Thymus (tissue), 11 donors: ENCODE measurements at regions not wholly inside any gene's neighbourhood (a gene's known extent, or its start where the extent isn't known, plus 50 kb on each side); places are given as distances from the start of the nearest gene placed in this dataset.
"Not testable (repeated sequence)": the region's sequence is repeated elsewhere in the genome, so short reads cannot be mapped to it uniquely, and the experiment has no call there.

Experiments used
- DNase-seq, 9 donors: peaks; one replicate each; pipeline ENCODE4 v3.0.0-alpha.2; 2013; ENCODE audit warnings: low spot score in 9 of 9, low read depth in 6 of 9, missing footprints in 1 of 9
- H3K27ac ChIP-seq, 2 donors: one replicate each; pipeline ENCODE4 v1.5.1; 2013; ENCODE audit warnings: control low read depth in 1 of 2, low read depth in 1 of 2, low read length in 1 of 2, mild to moderate bottlenecking in 1 of 2, moderate library complexity in 1 of 2
- H3K27me3 ChIP-seq, 2 donors: one replicate each; pipeline ENCODE4 v1.5.1; 2013; ENCODE audit warnings: low read length in 1 of 2; ENCODE audit not compliant: control insufficient read depth in 2 of 2, insufficient read depth in 1 of 2
- H3K36me3 ChIP-seq, 2 donors: one replicate each; pipeline ENCODE4 v1.5.1; 2013; ENCODE audit warnings: low read length in 1 of 2, mild to moderate bottlenecking in 1 of 2, moderate library complexity in 1 of 2; ENCODE audit not compliant: control insufficient read depth in 2 of 2, insufficient read depth in 2 of 2
- H3K4me1 ChIP-seq, 2 donors: one replicate each; pipeline ENCODE4 v1.5.1; 2013; ENCODE audit warnings: low read length in 2 of 2; ENCODE audit not compliant: control insufficient read depth in 2 of 2, insufficient read depth in 2 of 2
- H3K4me3 ChIP-seq, 2 donors: one replicate each; pipeline ENCODE4 v1.5.1; 2013; ENCODE audit warnings: low read length in 2 of 2, control low read depth in 1 of 2, mild to moderate bottlenecking in 1 of 2
- H3K9me3 ChIP-seq, 2 donors: one replicate each; pipeline ENCODE4 v1.5.1; 2013; ENCODE audit warnings: low read length in 1 of 2, mild to moderate bottlenecking in 1 of 2; ENCODE audit not compliant: control insufficient read depth in 2 of 2, insufficient read depth in 1 of 2
- WGBS: extraction: QIAGEN DNeasy Blood & Tissue Kit; methylation state at CpG from one replicate; pipeline ENCODE4 v1.1.7; 2013; 5-methylcytosine and 5-hydroxymethylcytosine counted together
- donor health status: healthy.

DNA sequence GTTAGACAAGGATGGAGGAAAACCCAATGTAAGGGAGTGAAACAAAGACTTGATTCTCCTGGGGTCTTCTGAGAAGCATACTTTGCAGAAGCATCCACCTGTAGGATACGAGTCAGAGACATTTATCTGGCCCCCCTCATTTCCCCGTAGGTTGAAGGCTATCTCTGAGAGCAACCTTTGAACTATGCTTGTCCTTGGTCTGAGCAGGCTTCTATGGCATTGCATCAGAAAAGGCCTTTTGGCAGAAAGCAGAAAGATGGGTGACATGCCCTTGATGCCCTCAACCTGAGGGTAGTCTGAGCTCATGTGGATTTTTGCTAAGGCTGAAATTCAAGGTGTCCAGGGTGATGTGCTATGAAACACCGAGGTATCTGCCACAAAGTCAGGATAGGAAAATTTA lies 131.6 kb upstream of the SGO1 start:
- WGBS = 78% methylated on average over 3 of the region's 3 CpGs
- H3K27me3 ChIP-seq = no peaks in the 10 kb centered on the region
- no peaks in the 10 kb centered on the region for H3K4me1 ChIP-seq
- H3K36me3 ChIP-seq = no peaks in the 10 kb centered on the region
- no peaks in the 10 kb centered on the region for H3K9me3 ChIP-seq
- no peak for DNase-seq
- H3K27ac ChIP-seq = no peak overlapping the region
- no peak overlapping the region for H3K4me3 ChIP-seq

DNA sequence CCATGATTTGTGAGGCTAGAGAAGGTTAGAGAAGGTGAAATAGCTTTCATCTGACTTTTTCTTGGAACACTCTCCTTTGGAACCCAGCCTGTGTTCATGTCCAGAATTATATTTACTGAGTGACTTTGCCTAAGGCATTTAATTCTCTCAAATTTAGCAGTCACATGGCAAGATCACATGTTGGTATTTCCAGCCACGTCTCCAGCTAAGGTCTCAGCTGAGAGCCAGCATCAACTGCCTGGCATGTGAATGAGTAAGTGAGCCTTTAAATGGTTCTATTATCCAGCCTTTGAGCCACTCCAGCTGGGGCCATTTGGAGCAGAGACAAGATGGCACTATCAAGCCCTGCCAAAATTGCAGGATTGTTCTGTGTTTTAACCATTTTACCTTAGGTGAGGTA lies 130.2 kb upstream of the SGO1 start:
- no peak for DNase-seq
- Histone ChIP-seq H3K4me3 (no peak overlapping the region), H3K9me3 (no peaks in the 10 kb centered on the region), H3K4me1 (no peaks in the 10 kb centered on the region), H3K27me3 (no peaks in the 10 kb centered on the region), H3K36me3 (no peaks in the 10 kb centered on the region), H3K27ac (no peak overlapping the region)
- WGBS = 0% methylated on average over 1 of the region's 1 CpG

DNA sequence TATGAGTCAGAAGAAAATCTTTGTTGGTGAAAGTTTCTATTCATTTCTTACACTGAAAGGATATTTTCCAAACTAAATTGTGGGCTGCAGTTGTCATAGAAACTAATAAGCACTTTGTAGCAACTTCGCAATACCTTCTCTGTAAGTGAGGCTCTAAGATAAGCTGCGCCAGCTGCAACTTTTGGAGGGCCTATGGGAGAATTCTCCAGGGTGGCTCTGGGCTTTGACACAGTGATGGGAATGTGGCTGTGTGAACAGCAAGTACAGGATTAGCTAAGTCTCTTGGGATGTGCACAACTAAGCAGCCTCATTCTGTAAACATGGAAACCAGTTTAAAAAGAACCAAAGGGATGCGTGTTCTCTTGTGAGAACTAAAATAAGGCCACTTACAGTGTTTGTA lies 124.6 kb upstream of the SGO1 start:
- Histone ChIP-seq H3K36me3 (no peaks in the 10 kb centered on the region), H3K4me1 (no peaks in the 10 kb centered on the region), H3K9me3 (no peaks in the 10 kb centered on the region), H3K4me3 (no peak overlapping the region), H3K27me3 (no peaks in the 10 kb centered on the region), H3K27ac (no peak overlapping the region)
- 95% methylated on average over 3 of the region's 3 CpGs for WGBS
- no peak for DNase-seq

DNA sequence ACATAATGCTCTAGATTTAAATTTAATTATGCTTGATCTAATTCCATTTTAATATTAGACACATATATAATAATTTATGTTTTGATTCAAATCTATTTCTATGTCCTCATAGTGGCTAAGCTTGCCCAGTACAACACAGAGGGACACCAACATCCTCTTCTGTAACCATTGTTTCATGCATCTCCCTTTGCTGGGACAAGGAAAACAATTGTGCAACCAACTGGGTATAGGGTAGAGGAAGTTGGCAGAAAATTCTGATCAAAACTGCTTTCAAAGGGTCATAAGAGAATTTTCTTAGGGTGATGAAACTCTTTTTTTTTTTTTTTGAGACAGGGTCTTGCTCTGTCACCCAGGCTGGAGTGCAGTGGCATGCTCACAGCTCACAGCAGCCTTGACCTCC lies 121.4 kb upstream of the SGO1 start:
- DNase-seq = no peak
- Histone ChIP-seq H3K4me1 (no peaks in the 10 kb centered on the region), H3K4me3 (no peak overlapping the region), H3K27me3 (no peaks in the 10 kb centered on the region), H3K36me3 (no peaks in the 10 kb centered on the region), H3K9me3 (peaks cover 0 to 3% of the 10 kb centered on the region in 2 donors), H3K27ac (no peak overlapping the region)

DNA sequence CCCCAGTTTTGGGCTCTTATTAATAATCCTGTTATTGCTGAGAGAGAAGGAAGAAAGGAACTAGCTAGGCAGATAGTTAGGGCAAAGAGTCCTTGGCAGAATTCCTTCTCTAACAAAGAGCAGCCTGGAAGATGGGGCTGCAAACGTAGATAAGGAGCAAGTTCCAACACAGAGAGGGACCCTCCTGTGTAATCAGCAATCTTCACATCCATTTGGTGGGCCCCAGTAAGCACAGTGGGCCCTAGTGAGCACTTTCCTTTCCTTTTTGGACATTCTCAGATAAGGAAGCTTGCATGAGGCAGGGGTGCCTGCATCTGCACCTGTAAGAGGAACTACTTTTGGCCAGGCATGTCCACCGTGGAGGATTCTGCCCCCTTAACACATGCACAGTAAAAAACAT lies 119.6 kb upstream of the SGO1 start:
- no peaks in the 10 kb centered on the region for H3K36me3 ChIP-seq
- H3K9me3 ChIP-seq = peaks cover 0 to 3% of the 10 kb centered on the region in 2 donors
- no peak overlapping the region for H3K4me3 ChIP-seq
- H3K27ac ChIP-seq = no peak overlapping the region
- no peaks in the 10 kb centered on the region for H3K4me1 ChIP-seq
- no peak for DNase-seq
- H3K27me3 ChIP-seq = no peaks in the 10 kb centered on the region
- WGBS = 63% methylated on average over 2 of the region's 2 CpGs

DNA sequence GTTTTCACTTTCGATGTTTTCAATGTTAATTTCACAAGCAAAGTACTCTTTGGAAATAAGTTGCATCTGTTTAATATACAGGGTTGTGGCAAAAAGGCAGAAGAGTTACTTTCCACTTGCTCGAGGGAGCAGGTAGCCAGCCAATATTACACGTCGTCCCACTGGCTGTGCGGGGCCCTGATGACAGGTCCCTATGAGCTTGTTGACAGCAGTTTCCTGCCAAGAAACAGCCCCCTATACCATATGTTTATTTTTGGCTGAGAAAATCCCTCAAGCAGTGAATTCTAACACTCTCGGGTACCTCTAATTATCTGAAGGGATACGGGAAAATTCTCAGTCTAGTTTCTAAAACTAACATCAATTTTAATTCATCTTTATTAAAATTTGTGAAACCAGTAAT lies 116.8 kb upstream of the SGO1 start:
- peaks cover 0 to 3% of the 10 kb centered on the region in 2 donors for H3K9me3 ChIP-seq
- no peaks in the 10 kb centered on the region for H3K36me3 ChIP-seq
- no peaks in the 10 kb centered on the region for H3K27me3 ChIP-seq
- 64% methylated on average over 7 of the region's 7 CpGs for WGBS
- no peak overlapping the region for H3K27ac ChIP-seq
- no peak for DNase-seq
- H3K4me3 ChIP-seq = no peak overlapping the region
- H3K4me1 ChIP-seq = no peaks in the 10 kb centered on the region

DNA sequence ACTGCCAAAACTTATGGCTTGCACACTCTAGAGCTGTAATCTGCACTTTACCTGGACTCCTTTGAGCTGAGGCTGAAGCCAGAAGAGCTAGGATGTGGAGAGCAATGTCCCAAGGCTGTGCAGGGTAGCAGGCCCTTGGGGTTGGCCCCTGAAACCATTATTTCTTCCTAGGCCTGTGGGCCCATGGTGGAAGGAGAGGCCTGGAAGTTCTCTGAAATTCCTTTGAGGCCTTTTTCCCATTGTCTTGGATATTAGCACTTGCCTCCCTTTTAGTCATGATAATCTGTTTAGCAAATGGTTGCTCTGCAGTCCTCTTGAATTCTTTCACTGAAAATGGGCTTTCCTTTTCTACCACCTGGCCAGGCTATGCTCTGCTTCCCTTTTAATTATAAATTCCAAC lies 102.0 kb upstream of the SGO1 start:
- no peaks in the 10 kb centered on the region for H3K27me3 ChIP-seq
- H3K4me3 ChIP-seq = no peak overlapping the region
- no peak for DNase-seq
- no peaks in the 10 kb centered on the region for H3K4me1 ChIP-seq
- H3K9me3 ChIP-seq = no peaks in the 10 kb centered on the region
- no peak overlapping the region for H3K27ac ChIP-seq
- no peaks in the 10 kb centered on the region for H3K36me3 ChIP-seq

DNA sequence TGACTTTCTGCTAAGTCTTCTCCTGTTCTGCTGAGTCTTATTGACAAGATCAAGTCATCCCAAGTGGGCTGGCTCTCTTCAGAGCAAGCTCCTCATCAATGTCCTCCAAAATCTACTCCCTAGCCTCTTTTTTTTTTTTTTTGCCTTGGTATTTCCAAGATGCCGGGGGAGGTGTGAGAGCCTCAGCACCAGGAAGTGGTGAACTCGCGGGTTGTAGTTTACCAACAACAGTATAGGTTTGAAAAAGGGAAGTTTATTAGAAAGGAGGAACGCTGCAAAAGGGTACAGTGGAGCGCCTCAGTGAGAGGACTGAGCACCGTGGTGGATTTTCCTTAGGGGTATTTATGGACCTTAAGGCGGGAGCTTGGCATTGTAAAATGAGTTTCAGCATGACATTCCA lies 94.3 kb upstream of the SGO1 start:
- H3K36me3 ChIP-seq = no peaks in the 10 kb centered on the region
- H3K27me3 ChIP-seq = no peaks in the 10 kb centered on the region
- DNase-seq = peak in 1 of 9 donors; percentile 18
- 43% methylated on average over 7 of the region's 7 CpGs for WGBS
- H3K4me3 ChIP-seq = no peak overlapping the region
- H3K27ac ChIP-seq = no peak overlapping the region
- no peaks in the 10 kb centered on the region for H3K4me1 ChIP-seq
- no peaks in the 10 kb centered on the region for H3K9me3 ChIP-seq

DNA sequence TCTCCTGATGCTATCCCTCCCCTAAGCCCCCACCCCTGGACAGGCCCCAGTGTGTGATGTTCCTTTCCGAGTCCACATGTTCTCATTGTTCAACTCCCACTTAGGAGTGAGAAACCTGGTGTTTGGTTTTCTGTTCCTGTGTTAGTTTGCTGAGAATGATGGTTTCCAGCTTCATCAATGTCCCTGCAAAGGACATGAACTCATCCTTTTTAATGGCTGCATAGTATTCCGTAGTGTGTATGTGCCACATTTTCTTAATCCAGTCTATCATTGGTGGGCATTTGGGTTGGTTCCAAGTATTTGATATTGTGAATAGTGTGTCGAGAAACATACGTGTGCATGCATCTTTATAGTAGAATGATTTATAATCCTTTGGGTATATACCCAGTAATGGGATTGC lies 80.0 kb upstream of the SGO1 start:
- 96% methylated on average over 4 of the region's 4 CpGs for WGBS
- H3K27me3 ChIP-seq, DNase-seq: not testable (repeated sequence)

DNA sequence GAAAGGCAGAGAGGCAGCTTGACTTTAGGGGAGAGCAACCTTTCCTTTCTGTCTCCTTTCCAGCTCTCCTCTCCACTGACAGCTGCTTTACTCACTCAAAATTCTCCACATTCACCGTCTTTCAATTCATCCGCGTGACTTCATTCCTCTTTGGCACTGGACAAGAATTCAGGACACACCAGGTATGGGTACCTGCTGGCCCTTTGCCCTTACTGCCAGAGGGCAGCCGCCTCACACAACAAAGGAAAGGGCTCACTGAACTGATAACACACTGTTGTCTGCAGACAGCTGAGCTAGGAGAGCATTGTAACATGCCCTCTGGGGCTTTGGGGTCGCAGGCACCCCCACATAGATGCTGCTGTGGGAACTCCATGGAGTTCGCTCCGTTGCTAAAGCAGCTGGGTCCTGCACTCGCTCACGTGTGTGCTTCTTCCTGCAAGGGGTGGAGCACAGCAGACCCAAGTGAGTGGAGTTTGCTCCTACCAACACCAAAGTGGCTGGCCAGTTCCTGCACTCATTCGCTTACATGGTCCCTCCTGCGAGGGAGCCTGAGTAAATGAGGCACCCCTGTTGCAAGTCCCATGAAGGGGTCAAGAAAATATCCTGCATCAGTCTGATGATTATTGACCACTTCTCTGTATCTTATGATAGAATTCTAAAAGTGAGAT lies 79.0 kb upstream of the SGO1 start:
- H3K9me3 ChIP-seq = no peaks in the 10 kb centered on the region
- no peaks in the 10 kb centered on the region for H3K27me3 ChIP-seq
- H3K27ac ChIP-seq = no peak overlapping the region
- no peaks in the 10 kb centered on the region for H3K4me1 ChIP-seq
- no peaks in the 10 kb centered on the region for H3K36me3 ChIP-seq
- WGBS = 85% methylated on average over 11 of the region's 11 CpGs
- DNase-seq = no peak
- no peak overlapping the region for H3K4me3 ChIP-seq

More for the DNA sequence above, 80.0 kb upstream of the SGO1 start:
- H3K9me3 ChIP-seq, H3K27ac ChIP-seq, H3K36me3 ChIP-seq, H3K4me3 ChIP-seq, H3K4me1 ChIP-seq: not testable (repeated sequence)
